ENCODE measurements at regions not wholly inside any gene's neighbourhood (a gene's known extent, or its start where the extent isn't known, plus 50 kb on each side); places are given as distances from the start of the nearest gene placed in this dataset.

DNA sequence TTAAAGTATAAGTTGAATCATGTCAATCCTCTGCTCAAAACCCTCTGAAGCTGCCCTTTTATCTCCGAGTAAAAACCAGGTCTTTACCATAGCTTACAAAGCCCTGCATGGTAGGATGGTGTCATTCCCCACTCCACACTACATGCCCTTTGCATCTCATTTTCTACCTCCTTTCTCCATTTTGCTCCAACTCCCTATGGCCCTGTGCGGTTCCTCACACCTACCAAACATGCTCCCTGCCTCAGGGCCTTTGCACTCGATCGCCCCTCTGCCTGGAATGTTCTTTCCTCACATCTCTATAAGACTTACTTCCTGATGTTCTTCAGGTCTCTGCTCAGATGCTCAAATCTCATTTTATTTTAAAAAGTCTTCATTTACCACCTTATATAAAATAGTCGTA is 80.7 kb downstream of the MYL12B start (continued):
- TF ChIP-seq, protein P1, sequence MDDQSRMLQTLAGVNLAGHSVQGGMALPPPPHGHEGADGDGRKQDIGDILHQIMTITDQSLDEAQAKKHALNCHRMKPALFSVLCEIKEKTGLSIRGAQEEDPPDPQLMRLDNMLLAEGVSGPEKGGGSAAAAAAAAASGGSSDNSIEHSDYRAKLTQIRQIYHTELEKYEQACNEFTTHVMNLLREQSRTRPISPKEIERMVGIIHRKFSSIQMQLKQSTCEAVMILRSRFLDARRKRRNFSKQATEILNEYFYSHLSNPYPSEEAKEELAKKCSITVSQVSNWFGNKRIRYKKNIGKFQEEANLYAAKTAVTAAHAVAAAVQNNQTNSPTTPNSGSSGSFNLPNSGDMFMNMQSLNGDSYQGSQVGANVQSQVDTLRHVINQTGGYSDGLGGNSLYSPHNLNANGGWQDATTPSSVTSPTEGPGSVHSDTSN (CRISPR knock-in tag; IDR thresholded peaks at IDR 0.05; ENCODE audit: borderline replicate concordance), result no peak
- TF ChIP-seq PCBP1 (IDR thresholded peaks at IDR 0.05; ENCODE audit: borderline replicate concordance, low read depth, low read length), result no peak

DNA sequence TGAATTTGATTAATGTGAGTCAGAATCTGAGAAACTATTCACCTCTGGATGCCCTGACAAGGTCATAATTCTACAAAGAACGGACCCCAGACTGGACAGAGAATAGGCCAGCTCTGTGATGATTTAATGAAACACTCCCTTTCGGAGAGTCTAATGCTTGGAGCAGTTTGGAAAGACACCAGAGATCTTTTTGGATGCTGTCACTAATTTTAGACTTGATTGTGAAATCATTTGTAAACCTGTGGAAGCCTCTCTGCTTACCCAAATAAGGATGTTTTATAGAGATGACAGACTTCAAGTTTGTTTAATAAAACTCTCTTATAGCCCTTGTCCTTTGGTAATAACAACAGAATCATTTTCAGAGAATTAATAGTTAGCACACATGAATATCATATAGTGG is 83.5 kb downstream of the MYL12B start:
- POLR2A ChIA-PET, result no interaction called here

More for the DNA sequence above, 83.5 kb downstream of the MYL12B start:
- Histone ChIP-seq H4K20me1 (ENCODE audit: insufficient read depth, low read length) (no peaks in the 10 kb centered on the region), H3K4me2 (ENCODE audit: low read depth, low read length) (no peak overlapping the region), H3K79me2 (ENCODE audit: insufficient read depth, low read length) (no peaks in the 10 kb centered on the region), H3K4me3 (replicated peaks in 1 of 3; ENCODE audit: insufficient read depth in 1 of 3, low read depth in 2 of 3, low read length in 3 of 3) (no peak overlapping the region), H2AFZ (ENCODE audit: low read length) (no peak overlapping the region), H3K36me3 (replicated peaks in 1 of 2; ENCODE audit: control insufficient read depth in 1 of 2, insufficient read depth in 2 of 2, low read length in 2 of 2) (no peaks in the 10 kb centered on the region), H3K9ac (ENCODE audit: insufficient read depth, low read depth, low read length) (no peak overlapping the region), H3K27me3 (ENCODE audit: control insufficient read depth in 1 of 2, insufficient read depth in 2 of 2, low read length in 2 of 2) (peaks cover 0 to 5% of the 10 kb centered on the region in 2 experiments; a peak in 1 of 5 replicates), H3K4me1 (ENCODE audit: insufficient read depth, low read length) (no peaks in the 10 kb centered on the region), H3K27ac (ENCODE audit: extremely low read length, insufficient read depth, low read length) (no peak overlapping the region), H3K9me3 (ENCODE audit: low read length) (no peaks in the 10 kb centered on the region)
- CTCF ChIA-PET (ENCODE audit: low intra/inter-chr PET ratio, low total read pairs), result no interaction called here
- TF ChIP-seq, protein P2, sequence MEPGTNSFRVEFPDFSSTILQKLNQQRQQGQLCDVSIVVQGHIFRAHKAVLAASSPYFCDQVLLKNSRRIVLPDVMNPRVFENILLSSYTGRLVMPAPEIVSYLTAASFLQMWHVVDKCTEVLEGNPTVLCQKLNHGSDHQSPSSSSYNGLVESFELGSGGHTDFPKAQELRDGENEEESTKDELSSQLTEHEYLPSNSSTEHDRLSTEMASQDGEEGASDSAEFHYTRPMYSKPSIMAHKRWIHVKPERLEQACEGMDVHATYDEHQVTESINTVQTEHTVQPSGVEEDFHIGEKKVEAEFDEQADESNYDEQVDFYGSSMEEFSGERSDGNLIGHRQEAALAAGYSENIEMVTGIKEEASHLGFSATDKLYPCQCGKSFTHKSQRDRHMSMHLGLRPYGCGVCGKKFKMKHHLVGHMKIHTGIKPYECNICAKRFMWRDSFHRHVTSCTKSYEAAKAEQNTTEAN (CRISPR knock-in tag; conservative IDR thresholded peaks at IDR 0.05), result no peak
- no peak for TF ChIP-seq ZNF234 (CRISPR knock-in tag; conservative IDR thresholded peaks at IDR 0.05)
- no peak for TF ChIP-seq ZFP36 (IDR thresholded peaks at IDR 0.05; ENCODE audit: borderline replicate concordance, low read depth, low read length, partially characterized antibody)
- TF ChIP-seq, protein P3, sequence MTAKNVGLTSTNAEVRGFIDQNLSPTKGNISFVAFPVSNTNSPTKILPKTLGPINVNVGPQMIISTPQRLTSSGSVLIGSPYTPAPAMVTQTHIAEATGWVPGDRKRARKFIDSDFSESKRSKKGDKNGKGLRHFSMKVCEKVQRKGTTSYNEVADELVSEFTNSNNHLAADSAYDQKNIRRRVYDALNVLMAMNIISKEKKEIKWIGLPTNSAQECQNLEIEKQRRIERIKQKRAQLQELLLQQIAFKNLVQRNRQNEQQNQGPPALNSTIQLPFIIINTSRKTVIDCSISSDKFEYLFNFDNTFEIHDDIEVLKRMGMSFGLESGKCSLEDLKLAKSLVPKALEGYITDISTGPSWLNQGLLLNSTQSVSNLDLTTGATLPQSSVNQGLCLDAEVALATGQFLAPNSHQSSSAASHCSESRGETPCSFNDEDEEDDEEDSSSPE (CRISPR knock-in tag; IDR thresholded peaks at IDR 0.05), result no peak
- TF ChIP-seq HCFC1 (IDR thresholded peaks at IDR 0.05; ENCODE audit: low read depth, low read length), result no peak
- no peak for TF ChIP-seq ZNF260 (CRISPR knock-in tag; IDR thresholded peaks at IDR 0.05; ENCODE audit: borderline replicate concordance, low read depth)
- no peak for TF ChIP-seq ZNF225 (CRISPR knock-in tag; IDR thresholded peaks at IDR 0.05)
- no peak for TF ChIP-seq NFKB2 (CRISPR knock-in tag; IDR thresholded peaks at IDR 0.05; ENCODE audit: borderline replicate concordance)
- no peak for TF ChIP-seq NFYC (CRISPR knock-in tag; IDR thresholded peaks at IDR 0.05)
- no peak for TF ChIP-seq HNRNPK (IDR thresholded peaks at IDR 0.05; ENCODE audit: low read depth, low read length, poor library complexity, severe bottlenecking)
- no peak for TF ChIP-seq ZSCAN12 (CRISPR knock-in tag; IDR thresholded peaks at IDR 0.05)
- TF ChIP-seq MAFG (CRISPR knock-in tag; IDR thresholded peaks at IDR 0.05), result no peak
- TF ChIP-seq ZNF546 (CRISPR knock-in tag; conservative IDR thresholded peaks at IDR 0.05), result no peak
- 18% methylated on average over 2 of the region's 2 CpGs for WGBS (ENCODE audit: low lambda C conversion rate)
- DNase-seq (ENCODE audit: low spot score) (no peak), ATAC-seq (no peak), FAIRE-seq (no peak)
- in situ Hi-C loops (cut with HindIII; ENCODE audit: extremely low pct_ligation_motif_present, low pct_unique_long_range_greater_than_20kb), result no loop called here
- no TSS peak for BruUV-seq (replicated peaks)
- intact Hi-C loops (cut with micrococcal nuclease; ENCODE audit: unreplicated experiment), result no loop called here
